HUES64 (cell line): ENCODE measurements at regions not wholly inside any gene's neighbourhood (a gene's known extent, or its start where the extent isn't known, plus 50 kb on each side); places are given as distances from the start of the nearest gene placed in this dataset.

Experiments used
- H3K27ac ChIP-seq: 2 replicates; pipeline ENCODE4 v1.7.0; 2013; ENCODE audit warnings: low read depth, low read length, inconsistent platforms
- H3K27me3 ChIP-seq: 2 replicates; pipeline ENCODE4 v1.6.1; 2013; ENCODE audit warnings: mild to moderate bottlenecking, low read length; ENCODE audit not compliant: insufficient read depth
- H3K36me3 ChIP-seq: 2 replicates; pipeline ENCODE4 v1.6.1; 2013; ENCODE audit warnings: mild to moderate bottlenecking, low read length; ENCODE audit not compliant: insufficient read depth
- H3K4me1 ChIP-seq: 2 replicates; pipeline ENCODE4 v1.6.1; 2013; ENCODE audit warnings: mild to moderate bottlenecking, low read length, moderate library complexity; ENCODE audit not compliant: insufficient read depth
- H3K4me3 ChIP-seq: 2 replicates; pipeline ENCODE4 v1.5.1; 2013; ENCODE audit warnings: mild to moderate bottlenecking, low read length, moderate library complexity
- H3K9ac ChIP-seq: 2 replicates; pipeline ENCODE4 v1.6.1; 2013; ENCODE audit warnings: mild to moderate bottlenecking, low read depth, low read length
- H3K9me3 ChIP-seq: 2 replicates; pipeline ENCODE4 v1.6.1; 2013; ENCODE audit warnings: low read depth, low read length; ENCODE audit not compliant: insufficient read depth
- WGBS: fragments of 150-250, 120-280 bp; methylation state at CpG from one replicate; pipeline ENCODE4 v1.1.7; 2013; ENCODE audit warnings: missing lambda C conversion rate; 5-methylcytosine and 5-hydroxymethylcytosine counted together

GRCh38 chr4:153034681-153035080, 98.6 kb downstream of the FHDC1 start:
- no peak overlapping the region for H3K4me3 ChIP-seq
- 91% methylated on average over 2 of the region's 3 CpGs for WGBS
- H3K27ac ChIP-seq = no peak overlapping the region
- H3K36me3 ChIP-seq = no peaks in the 10 kb centered on the region
- peaks cover 8% of the 10 kb centered on the region for H3K4me1 ChIP-seq
- H3K27me3 ChIP-seq = no peaks in the 10 kb centered on the region
- H3K9ac ChIP-seq = no peak overlapping the region
- peaks cover 10% of the 10 kb centered on the region for H3K9me3 ChIP-seq

DNA sequence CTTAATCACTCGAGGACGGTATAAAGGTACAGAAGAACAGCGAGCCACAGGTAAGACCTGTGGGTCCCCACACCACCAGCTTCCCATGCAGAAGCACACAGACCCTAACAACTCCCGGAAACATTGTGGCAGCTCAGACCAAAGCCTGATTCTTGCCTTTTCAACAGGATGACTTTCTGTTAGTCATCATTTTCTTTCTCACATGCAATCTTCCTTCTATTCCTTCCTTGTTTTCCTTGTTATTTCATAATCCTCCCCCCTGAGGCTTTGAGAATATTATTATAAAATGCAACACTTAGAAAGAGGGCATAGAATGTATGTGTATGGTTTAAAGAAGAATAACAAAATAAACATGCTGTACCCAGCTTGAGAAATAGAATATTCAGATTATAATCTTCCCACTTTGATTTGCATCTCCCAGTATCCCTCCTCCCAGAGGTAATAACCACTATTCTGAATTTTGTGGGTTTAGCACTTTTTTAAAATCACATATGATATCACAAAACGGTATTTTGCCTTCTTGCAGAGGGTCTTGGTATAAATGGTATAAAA, 100.9 kb downstream of the FHDC1 start:
- Histone ChIP-seq H3K36me3 (no peaks in the 10 kb centered on the region), H3K4me3 (no peak overlapping the region)
- 66% methylated on average over 5 of the region's 5 CpGs for WGBS

DNA sequence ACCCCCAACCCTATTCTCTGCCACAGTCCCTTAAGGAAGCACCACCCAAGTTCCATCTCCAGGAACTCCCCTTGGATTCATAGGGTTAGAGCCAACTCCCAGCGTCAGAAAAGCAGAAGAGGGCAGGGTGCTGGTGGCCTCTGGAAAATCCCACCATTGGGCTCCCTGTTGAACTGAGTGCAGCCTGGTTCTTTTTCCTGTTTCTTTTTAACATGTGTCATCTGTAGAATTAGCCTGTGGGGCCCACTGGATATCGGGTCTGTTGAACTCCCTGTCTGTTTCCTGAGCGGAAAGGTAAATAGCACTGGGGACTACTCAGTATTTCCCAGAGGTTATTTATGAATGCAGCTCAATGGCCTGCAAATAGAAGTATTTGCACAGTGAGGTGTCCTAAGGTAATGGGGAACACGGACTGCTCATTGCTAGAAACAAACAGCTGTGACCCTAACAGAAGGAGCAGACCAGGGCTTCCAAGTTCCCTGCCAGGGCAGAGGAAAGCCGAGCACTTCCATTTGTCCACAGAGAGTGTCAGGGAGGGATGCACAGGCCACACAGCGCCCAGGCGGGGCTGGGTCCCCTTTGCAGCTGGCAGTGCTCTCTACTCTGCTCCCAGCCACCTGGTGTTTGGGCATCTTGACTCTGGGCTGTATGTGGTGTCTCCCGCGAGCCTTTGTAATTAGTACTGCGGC, 102.6 kb downstream of the FHDC1 start:
- Histone ChIP-seq H3K4me3 (no peak overlapping the region), H3K27me3 (no peaks in the 10 kb centered on the region), H3K9ac (no peak overlapping the region), H3K36me3 (no peaks in the 10 kb centered on the region), H3K27ac (no peak overlapping the region), H3K4me1 (peaks cover 8% of the 10 kb centered on the region), H3K9me3 (peaks cover 12% of the 10 kb centered on the region)
- 72% methylated on average over 10 of the region's 10 CpGs for WGBS

More for the DNA sequence above, 100.9 kb downstream of the FHDC1 start:
- peaks cover 8% of the 10 kb centered on the region for H3K4me1 ChIP-seq
- peaks cover 12% of the 10 kb centered on the region for H3K9me3 ChIP-seq
- no peak overlapping the region for H3K9ac ChIP-seq
- H3K27me3 ChIP-seq = no peaks in the 10 kb centered on the region
- no peak overlapping the region for H3K27ac ChIP-seq

GRCh38 chr4:153039542-153040185, 103.5 kb downstream of the FHDC1 start:
- no peak overlapping the region for H3K4me3 ChIP-seq
- H3K27me3 ChIP-seq = no peaks in the 10 kb centered on the region
- no peak overlapping the region for H3K9ac ChIP-seq
- H3K36me3 ChIP-seq = no peaks in the 10 kb centered on the region
- peaks cover 8% of the 10 kb centered on the region for H3K4me1 ChIP-seq
- H3K27ac ChIP-seq = no peak overlapping the region
- WGBS = 89% methylated on average over 3 of the region's 3 CpGs
- peaks cover 12% of the 10 kb centered on the region for H3K9me3 ChIP-seq

GRCh38 chr4:153040677-153041076, 104.6 kb downstream of the FHDC1 start:
- 95% methylated on average over 6 of the region's 6 CpGs for WGBS
- Histone ChIP-seq H3K4me3 (no peak overlapping the region), H3K27ac (no peak overlapping the region), H3K36me3 (no peaks in the 10 kb centered on the region), H3K4me1 (peaks cover 8% of the 10 kb centered on the region), H3K27me3 (no peaks in the 10 kb centered on the region; the same call in 1 of the 2 replicates), H3K9ac (no peak overlapping the region), H3K9me3 (peaks cover 12% of the 10 kb centered on the region)

DNA sequence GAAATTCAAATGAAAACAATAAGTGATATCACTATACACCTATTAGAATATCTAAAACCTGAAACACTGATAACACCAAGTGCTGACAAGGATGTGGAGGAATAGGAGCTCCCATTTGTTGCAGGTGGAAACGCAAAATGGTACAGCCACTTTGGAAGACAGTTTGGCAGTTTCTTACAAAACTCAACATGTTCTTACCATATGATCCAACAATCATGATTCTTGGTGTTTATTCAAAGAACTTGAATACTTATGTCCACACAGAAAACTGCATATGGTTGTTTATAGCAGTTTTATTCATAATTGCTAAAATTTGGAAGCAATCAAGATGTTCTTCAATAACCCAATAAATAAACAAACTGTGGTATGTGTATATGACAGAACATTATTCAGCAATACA, 107.9 kb downstream of the FHDC1 start:
- Histone ChIP-seq H3K27me3 (no peaks in the 10 kb centered on the region; the same call in 1 of the 2 replicates), H3K36me3 (no peaks in the 10 kb centered on the region), H3K27ac (no peak overlapping the region), H3K9me3 (peaks cover 12% of the 10 kb centered on the region), H3K4me3 (no peak overlapping the region), H3K4me1 (0 out of 2 replicates have a peak, but pooled peaks cover 2% of the 10 kb centered on the region), H3K9ac (no peak overlapping the region)
- WGBS = 100% methylated on average over 1 of the region's 1 CpG

DNA sequence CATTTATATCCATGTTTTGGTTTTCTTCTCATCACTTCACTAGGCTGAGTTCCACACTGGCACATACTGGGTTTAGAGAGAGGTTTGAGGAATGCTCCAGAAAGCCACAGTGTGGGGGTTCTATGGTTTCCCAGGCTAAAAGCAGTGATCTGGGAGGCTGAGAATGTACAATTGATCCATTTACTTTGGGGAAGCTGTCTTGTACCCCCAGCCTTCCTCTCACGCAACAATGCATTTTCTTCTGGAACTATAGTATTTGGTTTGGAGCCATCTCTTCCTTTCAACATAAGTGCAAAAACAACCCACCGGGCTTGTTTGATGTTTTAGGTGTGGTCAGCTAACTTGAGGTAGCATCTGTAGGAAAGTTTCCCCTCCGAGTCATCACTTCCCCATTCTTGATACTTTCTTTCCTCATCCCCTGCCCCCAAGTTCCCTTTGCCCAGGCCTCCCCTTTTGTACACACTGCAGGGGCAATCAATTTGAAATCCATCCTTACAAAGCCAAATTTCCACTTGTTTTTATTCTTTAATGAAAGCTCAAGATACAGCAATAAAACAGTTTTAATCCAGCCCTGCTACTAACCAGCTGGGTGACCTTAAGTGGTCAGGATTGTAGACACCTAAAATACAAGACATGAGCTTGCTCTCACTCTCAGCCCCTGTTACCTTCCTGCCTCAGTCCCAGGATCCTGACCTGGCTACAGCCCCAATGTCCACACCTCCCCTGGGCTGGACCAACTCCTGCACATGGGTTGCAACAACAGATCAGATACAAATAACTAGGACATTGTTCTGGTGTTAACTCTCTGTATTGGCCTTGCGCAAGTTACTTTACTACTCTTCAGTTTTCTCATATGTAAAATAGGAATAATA, 109.2 kb downstream of the FHDC1 start:
- H3K4me3 ChIP-seq = no peak overlapping the region
- no peaks in the 10 kb centered on the region; the same call in 1 of the 2 replicates for H3K27me3 ChIP-seq
- H3K27ac ChIP-seq = no peak overlapping the region
- no peak overlapping the region for H3K9ac ChIP-seq
- 87% methylated on average over 1 of the region's 4 CpGs for WGBS
- H3K9me3 ChIP-seq = peaks cover 12% of the 10 kb centered on the region
- H3K4me1 ChIP-seq = no peaks in the 10 kb centered on the region
- no peaks in the 10 kb centered on the region for H3K36me3 ChIP-seq

DNA sequence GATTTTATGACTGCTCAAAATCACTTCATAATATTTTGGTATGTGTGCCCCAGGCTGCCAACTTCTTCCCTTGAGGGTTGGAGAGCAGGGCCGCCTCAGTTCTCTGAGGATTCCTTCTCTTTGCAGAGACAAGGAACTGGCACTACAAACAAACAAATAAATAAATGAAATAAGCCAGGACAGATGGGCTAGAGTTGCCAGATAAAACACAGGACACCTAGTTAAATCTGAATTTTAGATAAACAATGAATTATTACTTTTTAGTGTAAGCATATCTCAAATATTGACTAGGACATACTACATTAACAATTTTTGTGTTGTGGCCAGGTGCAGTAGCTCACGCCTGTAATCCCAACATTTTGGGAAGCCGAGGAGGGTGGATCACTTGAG, 122.5 kb downstream of the FHDC1 start:
- no peaks in the 10 kb centered on the region for H3K27me3 ChIP-seq
- H3K36me3 ChIP-seq = no peaks in the 10 kb centered on the region
- H3K9me3 ChIP-seq = no peaks in the 10 kb centered on the region
- whole genome bisulfite sequencing = 93% methylated on average over 2 of the region's 3 CpGs
- H3K9ac ChIP-seq = no peak overlapping the region
- no peaks in the 10 kb centered on the region for H3K4me1 ChIP-seq
- no peak overlapping the region for H3K27ac ChIP-seq
- no peak overlapping the region for H3K4me3 ChIP-seq

DNA sequence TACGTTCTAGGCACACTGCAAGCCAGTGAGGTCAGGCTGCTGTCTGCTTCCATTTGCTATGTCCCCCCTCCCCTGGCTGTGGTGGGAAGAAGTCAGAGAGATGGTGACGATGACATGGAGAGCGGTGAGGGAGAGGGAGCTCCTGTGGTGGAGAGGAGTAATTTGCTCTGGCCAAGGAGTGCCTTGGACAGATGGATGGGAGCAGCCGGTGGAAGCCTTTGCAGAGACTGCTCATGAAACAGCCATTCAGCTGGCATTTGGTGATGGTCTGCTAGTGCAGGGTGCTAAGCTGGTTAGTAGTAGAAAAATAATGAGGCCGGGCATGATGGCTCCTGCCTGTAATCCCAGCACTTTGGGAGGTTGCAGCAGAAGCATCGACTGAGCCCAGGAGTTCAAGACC, 124.1 kb downstream of the FHDC1 start:
- 85% methylated on average over 6 of the region's 6 CpGs for WGBS
- H3K4me3 ChIP-seq = no peak overlapping the region
- peaks cover 6% of the 10 kb centered on the region; the same call in 1 of the 2 replicates for H3K4me1 ChIP-seq
- H3K36me3 ChIP-seq = no peaks in the 10 kb centered on the region
- no peak overlapping the region for H3K9ac ChIP-seq
- no peak overlapping the region for H3K27ac ChIP-seq
- no peaks in the 10 kb centered on the region for H3K9me3 ChIP-seq
- no peaks in the 10 kb centered on the region for H3K27me3 ChIP-seq

GRCh38 chr4:153061971-153062370, 125.8 kb downstream of the FHDC1 start:
- H3K9ac ChIP-seq = no peak overlapping the region
- no peak overlapping the region for H3K27ac ChIP-seq
- H3K4me3 ChIP-seq = no peak overlapping the region
- H3K36me3 ChIP-seq = no peaks in the 10 kb centered on the region
- no peaks in the 10 kb centered on the region for H3K9me3 ChIP-seq
- WGBS = 95% methylated on average over 2 of the region's 2 CpGs
- peaks cover 6% of the 10 kb centered on the region; the same call in 1 of the 2 replicates for H3K4me1 ChIP-seq
- H3K27me3 ChIP-seq = no peaks in the 10 kb centered on the region
